HEK293 (cell line): ENCODE measurements at regions not wholly inside any gene's neighbourhood (a gene's known extent, or its start where the extent isn't known, plus 50 kb on each side); places are given as distances from the start of the nearest gene placed in this dataset.
"Not testable (repeated sequence)": the region's sequence is repeated elsewhere in the genome, so short reads cannot be mapped to it uniquely, and the experiment has no call there.

Experiments used
- ZNF133 ChIP-seq: fragments of 450-650 bp; formaldehyde crosslinking; IDR thresholded peaks from 2 replicates; pipeline ENCODE4 v1.5.1; 2016; ENCODE audit warnings: missing biosample characterization, missing genetic modification characterization
- ZNF585B ChIP-seq: fragments of 450-650 bp; formaldehyde crosslinking; IDR thresholded peaks from 2 replicates; pipeline ENCODE4 v1.5.1; 2016; ENCODE audit warnings: missing biosample characterization, missing genetic modification characterization
- ZXDB ChIP-seq: fragments of 450-650 bp; formaldehyde crosslinking; IDR thresholded peaks from 2 replicates; pipeline ENCODE4 v1.5.1; 2016; ENCODE audit warnings: missing biosample characterization, missing genetic modification characterization
- TF ChIP-seq, protein P1 (sequence below): fragments of 450-650 bp; formaldehyde crosslinking; IDR thresholded peaks from 2 replicates; pipeline ENCODE4 v1.5.1; 2016; ENCODE audit warnings: missing biosample characterization, missing genetic modification characterization
- TF ChIP-seq, protein P2 (sequence below): fragments of 450-650 bp; formaldehyde crosslinking; IDR thresholded peaks from 2 replicates; pipeline ENCODE4 v1.5.1; 2016; ENCODE audit warnings: missing biosample characterization, missing genetic modification characterization
- TF ChIP-seq, protein P3 (sequence below): fragments of 450-650 bp; formaldehyde crosslinking; IDR thresholded peaks from 2 replicates; pipeline ENCODE4 v1.5.1; 2016; ENCODE audit warnings: missing biosample characterization, missing genetic modification characterization

DNA sequence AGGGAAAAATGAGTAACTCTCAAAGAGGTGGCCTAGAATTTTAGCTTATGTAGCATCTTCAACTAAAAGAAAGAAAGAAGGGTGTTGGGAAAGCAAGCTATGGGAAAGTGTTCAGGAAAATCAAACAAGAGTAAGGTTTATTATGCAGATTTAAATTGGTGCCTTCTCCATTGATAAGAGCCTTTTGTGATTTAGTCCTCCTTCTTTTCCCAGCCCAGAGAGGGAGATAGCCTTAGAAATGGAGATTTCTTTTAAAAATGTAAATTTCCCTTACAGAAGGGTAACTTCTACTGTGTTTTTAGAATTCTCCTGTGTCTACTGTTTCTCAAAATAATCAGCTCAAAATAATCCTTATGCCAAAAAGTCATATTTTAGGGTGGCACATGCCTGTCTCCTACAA, 104.5 kb downstream of the FAM72B start:
- TF ChIP-seq, protein P1, sequence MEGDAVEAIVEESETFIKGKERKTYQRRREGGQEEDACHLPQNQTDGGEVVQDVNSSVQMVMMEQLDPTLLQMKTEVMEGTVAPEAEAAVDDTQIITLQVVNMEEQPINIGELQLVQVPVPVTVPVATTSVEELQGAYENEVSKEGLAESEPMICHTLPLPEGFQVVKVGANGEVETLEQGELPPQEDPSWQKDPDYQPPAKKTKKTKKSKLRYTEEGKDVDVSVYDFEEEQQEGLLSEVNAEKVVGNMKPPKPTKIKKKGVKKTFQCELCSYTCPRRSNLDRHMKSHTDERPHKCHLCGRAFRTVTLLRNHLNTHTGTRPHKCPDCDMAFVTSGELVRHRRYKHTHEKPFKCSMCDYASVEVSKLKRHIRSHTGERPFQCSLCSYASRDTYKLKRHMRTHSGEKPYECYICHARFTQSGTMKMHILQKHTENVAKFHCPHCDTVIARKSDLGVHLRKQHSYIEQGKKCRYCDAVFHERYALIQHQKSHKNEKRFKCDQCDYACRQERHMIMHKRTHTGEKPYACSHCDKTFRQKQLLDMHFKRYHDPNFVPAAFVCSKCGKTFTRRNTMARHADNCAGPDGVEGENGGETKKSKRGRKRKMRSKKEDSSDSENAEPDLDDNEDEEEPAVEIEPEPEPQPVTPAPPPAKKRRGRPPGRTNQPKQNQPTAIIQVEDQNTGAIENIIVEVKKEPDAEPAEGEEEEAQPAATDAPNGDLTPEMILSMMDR (tag by site-specific recombination) = not testable (repeated sequence)
- TF ChIP-seq ZXDB (tag by site-specific recombination); ZNF133; ZNF585B (tag by site-specific recombination): not testable (repeated sequence)
- TF ChIP-seq, protein P2, sequence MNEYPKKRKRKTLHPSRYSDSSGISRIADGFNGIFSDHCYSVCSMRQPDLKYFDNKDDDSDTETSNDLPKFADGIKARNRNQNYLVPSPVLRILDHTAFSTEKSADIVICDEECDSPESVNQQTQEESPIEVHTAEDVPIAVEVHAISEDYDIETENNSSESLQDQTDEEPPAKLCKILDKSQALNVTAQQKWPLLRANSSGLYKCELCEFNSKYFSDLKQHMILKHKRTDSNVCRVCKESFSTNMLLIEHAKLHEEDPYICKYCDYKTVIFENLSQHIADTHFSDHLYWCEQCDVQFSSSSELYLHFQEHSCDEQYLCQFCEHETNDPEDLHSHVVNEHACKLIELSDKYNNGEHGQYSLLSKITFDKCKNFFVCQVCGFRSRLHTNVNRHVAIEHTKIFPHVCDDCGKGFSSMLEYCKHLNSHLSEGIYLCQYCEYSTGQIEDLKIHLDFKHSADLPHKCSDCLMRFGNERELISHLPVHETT = not testable (repeated sequence)
- TF ChIP-seq, protein P3, sequence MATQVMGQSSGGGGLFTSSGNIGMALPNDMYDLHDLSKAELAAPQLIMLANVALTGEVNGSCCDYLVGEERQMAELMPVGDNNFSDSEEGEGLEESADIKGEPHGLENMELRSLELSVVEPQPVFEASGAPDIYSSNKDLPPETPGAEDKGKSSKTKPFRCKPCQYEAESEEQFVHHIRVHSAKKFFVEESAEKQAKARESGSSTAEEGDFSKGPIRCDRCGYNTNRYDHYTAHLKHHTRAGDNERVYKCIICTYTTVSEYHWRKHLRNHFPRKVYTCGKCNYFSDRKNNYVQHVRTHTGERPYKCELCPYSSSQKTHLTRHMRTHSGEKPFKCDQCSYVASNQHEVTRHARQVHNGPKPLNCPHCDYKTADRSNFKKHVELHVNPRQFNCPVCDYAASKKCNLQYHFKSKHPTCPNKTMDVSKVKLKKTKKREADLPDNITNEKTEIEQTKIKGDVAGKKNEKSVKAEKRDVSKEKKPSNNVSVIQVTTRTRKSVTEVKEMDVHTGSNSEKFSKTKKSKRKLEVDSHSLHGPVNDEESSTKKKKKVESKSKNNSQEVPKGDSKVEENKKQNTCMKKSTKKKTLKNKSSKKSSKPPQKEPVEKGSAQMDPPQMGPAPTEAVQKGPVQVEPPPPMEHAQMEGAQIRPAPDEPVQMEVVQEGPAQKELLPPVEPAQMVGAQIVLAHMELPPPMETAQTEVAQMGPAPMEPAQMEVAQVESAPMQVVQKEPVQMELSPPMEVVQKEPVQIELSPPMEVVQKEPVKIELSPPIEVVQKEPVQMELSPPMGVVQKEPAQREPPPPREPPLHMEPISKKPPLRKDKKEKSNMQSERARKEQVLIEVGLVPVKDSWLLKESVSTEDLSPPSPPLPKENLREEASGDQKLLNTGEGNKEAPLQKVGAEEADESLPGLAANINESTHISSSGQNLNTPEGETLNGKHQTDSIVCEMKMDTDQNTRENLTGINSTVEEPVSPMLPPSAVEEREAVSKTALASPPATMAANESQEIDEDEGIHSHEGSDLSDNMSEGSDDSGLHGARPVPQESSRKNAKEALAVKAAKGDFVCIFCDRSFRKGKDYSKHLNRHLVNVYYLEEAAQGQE (tag by site-specific recombination) = not testable (repeated sequence)
